ENCODE measurements at regions not wholly inside any gene's neighbourhood (a gene's known extent, or its start where the extent isn't known, plus 50 kb on each side); places are given as distances from the start of the nearest gene placed in this dataset.
"Not testable (repeated sequence)": the region's sequence is repeated elsewhere in the genome, so short reads cannot be mapped to it uniquely, and the experiment has no call there.

- DNase-seq: not testable (repeated sequence)
Observed at GRCh38 chr2:132220589-132220988, 58.8 kb upstream of the ANKRD30BL start.

GRCh38 chr2:132221886-132222285 is 60.1 kb upstream of the ANKRD30BL start:
- not testable (repeated sequence) for DNase-seq

GRCh38 chr2:132252191-132252893 is 90.6 kb upstream of the ANKRD30BL start:
- DNase-seq: no peak

- DNase-seq: no peak
Observed at GRCh38 chr2:132252894-132253264, 91.1 kb upstream of the ANKRD30BL start.

- DNase-seq: no peak
Observed at GRCh38 chr2:132253496-132254305, 91.9 kb upstream of the ANKRD30BL start.

- not testable (repeated sequence) for DNase-seq
Observed at GRCh38 chr2:132254306-132254919, 92.7 kb upstream of the ANKRD30BL start.

- no peak for DNase-seq
Observed at GRCh38 chr2:132255714-132256113, 94.0 kb upstream of the ANKRD30BL start.

GRCh38 chr2:132256251-132256902 is 94.6 kb upstream of the ANKRD30BL start:
- DNase-seq: no peak

GRCh38 chr2:132256903-132257300 is 95.2 kb upstream of the ANKRD30BL start:
- not testable (repeated sequence) for DNase-seq

GRCh38 chr2:132257301-132258171 is 95.8 kb upstream of the ANKRD30BL start:
- DNase-seq: not testable (repeated sequence)

GRCh38 chr2:132259276-132259675 is 97.5 kb upstream of the ANKRD30BL start:
- DNase-seq: not testable (repeated sequence)

- DNase-seq: not testable (repeated sequence)
Observed at GRCh38 chr2:132265595-132265994, 103.8 kb upstream of the ANKRD30BL start.

GRCh38 chr2:132267105-132267497 is 105.3 kb upstream of the ANKRD30BL start:
- no peak for DNase-seq

- not testable (repeated sequence) for DNase-seq
Observed at GRCh38 chr2:132267498-132268283, 105.9 kb upstream of the ANKRD30BL start.

GRCh38 chr2:132268284-132268976 is 106.7 kb upstream of the ANKRD30BL start:
- DNase-seq: not testable (repeated sequence)

GRCh38 chr2:132268977-132269523 is 107.3 kb upstream of the ANKRD30BL start:
- DNase-seq: no peak

GRCh38 chr2:132270255-132270654 is 108.5 kb upstream of the ANKRD30BL start:
- no peak for DNase-seq

GRCh38 chr2:132270981-132271546 is 109.3 kb upstream of the ANKRD30BL start:
- no peak for DNase-seq

Data from anterior cingulate cortex (tissue), 58 donors.